ENCODE measurements at regions not wholly inside any gene's neighbourhood (a gene's known extent, or its start where the extent isn't known, plus 50 kb on each side); places are given as distances from the start of the nearest gene placed in this dataset.

DNA sequence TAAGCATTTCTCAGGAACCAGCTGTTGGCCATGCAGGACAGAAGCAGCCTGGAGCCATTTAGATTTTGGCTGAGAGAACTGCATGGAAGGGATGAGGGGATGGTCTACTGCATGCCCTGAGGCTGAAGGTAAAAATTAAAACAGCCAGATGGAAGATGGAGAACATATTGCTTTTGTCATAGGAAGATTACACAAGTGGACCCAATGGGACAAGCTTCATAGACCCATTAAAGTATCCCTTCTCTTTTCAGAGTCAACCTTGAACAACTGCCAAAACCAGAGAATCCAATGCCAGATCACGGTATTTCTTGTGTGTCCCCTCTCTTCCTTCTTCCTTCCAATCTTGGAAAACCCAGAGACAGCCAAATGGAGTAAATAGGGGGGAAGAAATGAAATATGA, 253.4 kb downstream of the NR2F1-AS1 start:
- H3K4me3 ChIP-seq (ENCODE audit: low read depth, low read length): no peak overlapping the region
- CTCF ChIA-PET: no interaction called here
- no peak for DNase-seq (ENCODE audit: low read depth, low spot score)
- TF ChIP-seq, protein P1, sequence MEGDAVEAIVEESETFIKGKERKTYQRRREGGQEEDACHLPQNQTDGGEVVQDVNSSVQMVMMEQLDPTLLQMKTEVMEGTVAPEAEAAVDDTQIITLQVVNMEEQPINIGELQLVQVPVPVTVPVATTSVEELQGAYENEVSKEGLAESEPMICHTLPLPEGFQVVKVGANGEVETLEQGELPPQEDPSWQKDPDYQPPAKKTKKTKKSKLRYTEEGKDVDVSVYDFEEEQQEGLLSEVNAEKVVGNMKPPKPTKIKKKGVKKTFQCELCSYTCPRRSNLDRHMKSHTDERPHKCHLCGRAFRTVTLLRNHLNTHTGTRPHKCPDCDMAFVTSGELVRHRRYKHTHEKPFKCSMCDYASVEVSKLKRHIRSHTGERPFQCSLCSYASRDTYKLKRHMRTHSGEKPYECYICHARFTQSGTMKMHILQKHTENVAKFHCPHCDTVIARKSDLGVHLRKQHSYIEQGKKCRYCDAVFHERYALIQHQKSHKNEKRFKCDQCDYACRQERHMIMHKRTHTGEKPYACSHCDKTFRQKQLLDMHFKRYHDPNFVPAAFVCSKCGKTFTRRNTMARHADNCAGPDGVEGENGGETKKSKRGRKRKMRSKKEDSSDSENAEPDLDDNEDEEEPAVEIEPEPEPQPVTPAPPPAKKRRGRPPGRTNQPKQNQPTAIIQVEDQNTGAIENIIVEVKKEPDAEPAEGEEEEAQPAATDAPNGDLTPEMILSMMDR (IDR thresholded peaks at IDR 0.05; ENCODE audit: insufficient read depth, low read length, missing control alignments): no peak
- POLR2A ChIA-PET: no interaction called here

GRCh38 chr5:93325946-93326345, 255.1 kb downstream of the NR2F1-AS1 start:
- TF ChIP-seq, protein P1 (IDR thresholded peaks at IDR 0.05; ENCODE audit: insufficient read depth, low read length, missing control alignments): no peak
- ChIA-PET POLR2A (no interaction called here), CTCF (no interaction called here)
- no peak for DNase-seq (ENCODE audit: low read depth, low spot score)
- H3K4me3 ChIP-seq (ENCODE audit: low read depth, low read length): no peak overlapping the region

GRCh38 chr5:93322974-93323860, 257.8 kb downstream of the NR2F1-AS1 start:
- TF ChIP-seq, protein P1 (IDR thresholded peaks at IDR 0.05; ENCODE audit: insufficient read depth, low read length, missing control alignments): no peak
- no peak for DNase-seq (ENCODE audit: low read depth, low spot score)
- H3K4me3 ChIP-seq (ENCODE audit: low read depth, low read length): no peak overlapping the region
- ChIA-PET CTCF (no interaction called here), POLR2A (no interaction called here)

DNA sequence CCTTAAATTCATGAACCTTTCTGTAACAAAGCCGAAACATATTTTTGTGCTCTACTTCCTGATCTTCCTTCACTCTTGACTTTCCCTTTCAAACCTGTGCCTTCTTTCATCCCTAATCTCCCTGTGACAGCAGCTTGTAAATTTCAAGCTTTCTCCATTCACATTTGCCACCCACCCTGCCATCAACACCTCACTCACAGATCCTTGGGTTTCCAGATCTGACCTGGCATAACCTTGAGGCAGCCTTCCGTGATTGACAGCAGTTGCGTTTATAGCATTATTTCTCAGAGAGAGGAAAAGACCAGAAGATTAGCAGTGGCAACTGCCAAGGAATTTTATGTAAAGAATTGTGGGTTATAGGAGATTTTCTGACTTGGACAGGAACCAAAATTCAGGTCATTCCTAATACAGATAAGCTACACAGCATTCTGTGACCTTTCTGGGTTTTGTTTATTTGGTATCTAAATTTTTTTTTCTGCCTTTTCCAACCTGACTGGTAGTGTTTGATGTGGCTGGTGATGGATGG, 260.0 kb downstream of the NR2F1-AS1 start:
- TF ChIP-seq, protein P1 (IDR thresholded peaks at IDR 0.05; ENCODE audit: insufficient read depth, low read length, missing control alignments): no peak
- ChIA-PET POLR2A (no interaction called here), CTCF (no interaction called here)
- no peak overlapping the region for H3K4me3 ChIP-seq (ENCODE audit: low read depth, low read length)
- DNase-seq (ENCODE audit: low read depth, low spot score): no peak

DNA sequence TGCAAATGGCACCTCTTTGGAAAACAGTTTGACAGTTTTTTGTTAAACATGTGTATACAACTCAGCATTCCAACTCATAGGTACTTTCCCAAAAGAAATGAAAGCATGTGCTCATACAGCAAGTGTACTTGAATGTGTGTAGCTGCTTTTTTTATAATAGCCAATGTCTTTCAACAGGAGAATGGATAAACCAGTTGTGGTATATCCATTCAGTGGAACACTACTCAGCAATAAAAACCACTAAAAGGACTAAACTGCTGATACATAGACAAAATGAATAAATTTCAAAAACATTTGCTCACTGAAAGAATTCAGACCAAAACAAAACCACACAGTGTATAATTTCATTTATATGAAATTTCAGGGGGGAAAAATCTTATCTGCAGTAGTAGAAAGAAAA, 267.3 kb downstream of the NR2F1-AS1 start:
- POLR2A ChIA-PET: no interaction called here
- DNase-seq (ENCODE audit: low read depth, low spot score): no peak
- CTCF ChIA-PET: no interaction called here
- H3K4me3 ChIP-seq (ENCODE audit: low read depth, low read length): no peak overlapping the region
- TF ChIP-seq, protein P1 (IDR thresholded peaks at IDR 0.05; ENCODE audit: insufficient read depth, low read length, missing control alignments): no peak

DNA sequence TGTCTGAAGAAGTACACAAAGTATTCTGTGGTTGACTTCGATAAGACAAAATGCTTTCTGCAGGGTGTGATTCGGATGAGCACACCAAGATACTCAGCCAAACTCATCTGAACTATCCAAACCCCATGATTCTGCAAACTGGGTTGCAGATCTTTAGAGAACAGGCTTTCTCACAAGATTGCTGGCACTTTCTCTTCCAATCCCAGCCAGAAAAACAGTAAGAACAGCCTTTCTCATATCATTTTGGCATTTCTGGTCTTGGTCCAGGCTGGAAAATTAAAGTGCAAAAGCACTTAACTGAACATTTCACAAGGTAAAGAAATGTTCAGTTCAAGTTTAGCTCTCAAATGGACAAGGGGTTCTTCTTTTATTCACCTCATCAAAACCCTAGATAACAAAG, 269.1 kb downstream of the NR2F1-AS1 start:
- no peak overlapping the region for H3K4me3 ChIP-seq (ENCODE audit: low read depth, low read length)
- no peak for DNase-seq (ENCODE audit: low read depth, low spot score)
- TF ChIP-seq, protein P1 (IDR thresholded peaks at IDR 0.05; ENCODE audit: insufficient read depth, low read length, missing control alignments): no peak
- CTCF ChIA-PET: interaction anchor here (0.5 kb wide), 1 partner anchor 33 kb away, joined by 3 read pairs; no protein-coding TSS in a partner anchor
- POLR2A ChIA-PET: no interaction called here

Data from AG04449 (cell line).